Sciatic nerve (tissue), 2 donors: ENCODE measurements at regions not wholly inside any gene's neighbourhood (a gene's known extent, or its start where the extent isn't known, plus 50 kb on each side); places are given as distances from the start of the nearest gene placed in this dataset.
"Not testable (repeated sequence)": the region's sequence is repeated elsewhere in the genome, so short reads cannot be mapped to it uniquely, and the experiment has no call there.

Experiments used
- ATAC-seq: fragments of 200-7000 bp; cut with Tn5 transposase; one replicate; pipeline ENCODE4 v1.9.1; 2020; ENCODE audit warnings: mild to moderate bottlenecking, moderate library complexity
- DNase-seq: peaks from one replicate; pipeline ENCODE4 v3.0.0-alpha.2; 2020; ENCODE audit warnings: low spot score
- intact Hi-C: fragments of 100-400 bp; cut with DNase I; formaldehyde crosslinking; loops from one replicate; pipeline ENCODE4 v1.14.2; 2022
- donor health status: DM: no; HTN: no; CAD: no.
- donor health status: DM: no; HTN: no; CAD: no.

- ATAC-seq, result no peak
- intact Hi-C loops, result no loop called here
- DNase-seq, result no peak
Observed at GRCh38 chr12:75882421-75882820, 149.2 kb downstream of the PHLDA1 start.

DNA sequence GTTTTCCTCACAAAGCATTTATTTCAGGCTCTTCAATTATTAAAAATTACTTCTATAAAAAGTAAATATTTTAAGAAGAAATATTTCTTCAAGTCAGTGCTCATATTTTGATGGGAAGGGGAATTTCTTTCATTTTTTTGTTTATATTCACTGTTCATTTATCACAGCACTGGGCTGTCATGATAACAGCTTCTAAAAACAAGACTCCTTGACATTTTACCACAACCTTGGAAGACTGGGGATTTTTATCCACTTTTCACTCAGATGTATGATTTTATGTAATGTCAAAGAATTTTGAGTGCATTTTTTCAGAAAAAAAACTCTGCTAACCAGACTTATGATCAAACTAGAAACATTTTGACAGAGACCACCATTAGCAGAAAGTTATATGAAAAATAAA, 149.7 kb downstream of the PHLDA1 start:
- ATAC-seq (no peak), DNase-seq (no peak)

DNA sequence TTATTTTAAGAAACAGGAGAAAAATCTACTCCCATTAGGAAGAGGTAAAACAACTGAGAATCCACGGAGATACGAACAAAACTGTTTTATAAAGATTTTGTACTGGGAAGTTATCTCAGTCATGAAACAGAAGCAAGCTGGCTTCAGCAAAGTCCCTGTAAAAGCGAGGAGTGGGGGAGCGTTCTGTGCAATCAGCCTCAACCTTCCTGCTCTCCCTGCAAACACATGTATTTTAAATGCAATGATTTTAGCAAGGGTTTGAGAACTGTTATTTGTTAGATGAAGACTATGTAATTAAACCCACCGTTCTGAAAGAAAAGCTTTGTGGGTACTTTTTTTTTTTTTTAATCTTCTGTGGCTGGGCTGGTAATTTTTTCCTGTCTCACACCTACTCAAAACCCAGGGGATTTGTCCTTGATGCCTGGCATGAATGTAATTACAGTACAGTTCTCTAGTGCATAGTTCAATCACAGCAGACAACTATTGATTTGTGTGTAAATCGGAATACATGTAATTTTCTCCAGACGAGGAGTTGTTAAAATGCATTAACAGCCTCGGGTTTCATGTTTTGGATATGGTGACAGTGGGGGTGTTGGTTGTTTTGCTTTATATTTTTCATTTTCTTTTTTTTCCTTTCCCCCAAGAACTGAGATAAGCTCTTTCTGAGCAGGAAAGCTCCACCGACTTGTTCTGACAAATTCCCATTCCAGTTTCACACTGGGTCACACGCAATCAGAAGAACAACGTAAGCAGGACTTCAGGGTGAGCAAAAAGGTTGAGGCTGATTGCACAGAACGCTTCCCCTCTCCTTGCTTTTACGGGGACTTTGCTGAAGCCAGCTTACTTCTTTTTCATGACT, 153.6 kb downstream of the PHLDA1 start:
- ATAC-seq, result peak; percentile 80
- no peak for DNase-seq
- intact Hi-C loops, result no loop called here

More for the DNA sequence above, 149.7 kb downstream of the PHLDA1 start:
- intact Hi-C loops, result no loop called here

DNA sequence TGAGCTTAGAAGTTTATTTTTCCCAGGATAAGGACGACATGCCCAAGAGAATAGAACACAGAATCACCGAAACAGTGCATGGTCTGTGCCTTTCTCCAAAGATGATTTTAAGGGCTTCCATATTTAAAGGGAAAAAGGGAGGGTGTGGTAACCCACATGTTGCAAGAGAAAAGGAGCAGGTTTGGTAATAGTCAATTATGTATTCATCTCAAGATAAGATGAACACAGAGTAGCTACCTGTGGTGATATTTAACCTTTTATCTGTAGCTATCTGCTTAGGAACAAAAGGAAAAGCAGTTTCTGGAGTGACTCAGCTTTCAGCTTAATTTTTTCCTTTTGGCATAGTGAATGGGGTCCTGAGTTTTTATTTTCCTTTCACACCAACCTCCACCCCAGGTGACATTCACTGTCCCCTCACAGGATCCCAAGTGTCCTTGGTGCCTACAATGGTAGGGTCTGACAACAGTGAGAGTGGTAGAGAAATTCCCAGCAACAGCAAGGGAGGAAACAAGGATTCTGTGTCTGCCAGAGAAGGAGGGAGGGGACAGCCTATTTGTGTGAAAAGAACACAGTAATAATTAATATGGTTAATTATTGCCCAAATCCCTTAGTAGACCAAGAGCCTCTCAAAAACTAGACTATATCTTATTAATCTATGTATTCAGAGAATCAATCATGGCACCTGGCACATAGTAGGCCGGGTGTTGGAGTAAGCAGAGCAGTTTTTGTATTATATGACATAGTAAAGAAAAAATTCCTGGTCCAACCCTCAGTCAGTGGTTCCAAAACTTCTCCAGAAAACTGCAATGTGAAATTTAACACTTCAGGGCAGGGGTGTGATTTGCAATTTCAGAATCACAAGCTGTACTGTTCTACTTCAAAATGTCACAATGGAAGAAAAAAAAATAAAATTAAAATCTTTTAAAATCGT, 154.5 kb downstream of the PHLDA1 start:
- DNase-seq, result no peak
- ATAC-seq, result peak; percentile 25
- intact Hi-C loops, result no loop called here

DNA sequence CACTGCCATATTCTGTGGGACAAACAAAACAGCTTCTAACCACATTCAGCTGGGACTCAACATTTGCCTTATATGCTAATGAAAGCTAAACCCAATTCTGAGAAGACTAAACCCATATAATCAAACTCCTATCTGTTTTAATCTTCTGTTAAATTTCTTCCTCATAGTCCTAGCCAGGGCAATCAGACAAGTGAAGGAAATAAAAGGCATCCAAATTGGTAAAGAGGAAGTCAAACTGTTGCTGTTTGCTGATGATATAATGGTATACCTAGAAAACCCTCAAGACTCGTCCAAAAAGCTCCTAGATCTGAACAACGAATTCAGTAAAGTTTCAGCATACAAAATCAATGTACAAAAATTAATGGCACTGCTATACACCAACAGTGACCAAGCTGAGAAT, 157.1 kb downstream of the PHLDA1 start:
- ATAC-seq (no peak), DNase-seq (no peak)
- intact Hi-C loops, result no loop called here

GRCh38 chr12:75872762-75873161, 158.8 kb downstream of the PHLDA1 start:
- intact Hi-C loops, result no loop called here
- ATAC-seq (no peak), DNase-seq (no peak)

GRCh38 chr12:75870878-75871277, 160.7 kb downstream of the PHLDA1 start:
- no peak for ATAC-seq
- intact Hi-C loops, result no loop called here
- DNase-seq, result no peak

GRCh38 chr12:75868501-75868900, 163.1 kb downstream of the PHLDA1 start:
- intact Hi-C loops, result no loop called here
- ATAC-seq (no peak), DNase-seq (no peak)

DNA sequence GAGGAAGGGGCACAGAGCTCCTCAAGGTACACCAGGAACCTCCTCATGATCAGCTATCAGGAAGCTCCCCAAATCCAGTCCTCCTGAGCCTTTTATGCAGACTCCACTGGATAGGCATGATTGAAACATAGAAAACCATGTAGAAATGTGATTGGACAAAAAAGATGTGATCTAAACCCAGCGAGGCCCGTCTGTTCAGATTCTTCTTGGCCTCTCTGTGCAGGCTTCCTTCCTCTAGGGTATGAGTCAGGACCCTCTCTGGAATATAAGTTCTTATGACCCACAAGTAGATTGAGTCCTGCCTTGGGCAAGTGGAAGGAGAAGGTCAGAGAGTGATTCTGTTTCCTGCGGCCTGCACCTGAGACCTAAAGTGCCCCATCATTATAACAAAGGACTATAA, 166.3 kb downstream of the PHLDA1 start:
- intact Hi-C loops, result no loop called here
- no peak for ATAC-seq

GRCh38 chr12:75864161-75864560, 167.4 kb downstream of the PHLDA1 start:
- intact Hi-C loops, result no loop called here
- DNase-seq, result no peak
- peak; percentile 46 for ATAC-seq

More for the DNA sequence above, 166.3 kb downstream of the PHLDA1 start:
- no peak for DNase-seq

GRCh38 chr12:75863533-75863932, 168.0 kb downstream of the PHLDA1 start:
- ATAC-seq (no peak), DNase-seq (no peak)
- intact Hi-C loops, result no loop called here

DNA sequence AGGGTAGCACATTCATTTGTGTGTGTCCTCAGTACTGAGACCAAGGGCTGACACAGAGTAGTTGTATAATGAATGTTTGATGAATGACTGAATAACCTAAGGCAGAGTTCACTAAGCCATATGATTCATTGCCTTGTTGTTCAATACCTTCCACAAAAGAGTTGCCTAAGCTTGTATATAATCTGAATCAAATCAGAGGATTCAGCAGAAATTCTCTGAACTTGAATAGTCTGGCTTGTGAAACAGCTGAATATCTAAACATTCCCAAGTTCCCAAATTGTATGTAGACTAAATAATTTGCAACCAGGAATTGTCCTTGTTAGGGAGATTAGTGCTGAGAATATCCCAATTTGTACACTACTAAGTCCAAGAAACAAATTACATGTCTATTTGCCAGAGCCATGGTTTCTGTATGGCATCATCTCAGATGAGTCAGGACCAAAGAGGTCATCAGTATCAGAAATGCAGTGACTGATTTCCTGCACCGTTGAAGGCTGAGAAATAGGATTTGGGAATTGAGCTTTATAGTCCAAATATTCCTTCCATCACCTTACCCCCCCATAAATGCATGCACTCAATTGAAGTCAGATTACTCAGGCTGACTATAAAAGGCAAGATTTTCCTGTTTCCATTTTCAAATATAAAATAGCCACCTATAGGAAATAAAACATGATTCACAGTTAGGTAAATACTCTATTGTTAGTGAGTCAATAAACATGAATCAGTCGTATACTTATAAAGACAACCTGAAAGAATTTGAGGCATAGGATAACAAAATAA, 168.7 kb downstream of the PHLDA1 start:
- intact Hi-C loops, result no loop called here
- DNase-seq, result no peak
- ATAC-seq, result no peak

- ATAC-seq (no peak), DNase-seq (no peak)
- intact Hi-C loops, result no loop called here
Observed at GRCh38 chr12:75859868-75860267, 171.7 kb downstream of the PHLDA1 start.

- ATAC-seq (peak; percentile 76), DNase-seq (no peak)
- intact Hi-C loops, result no loop called here
Observed at GRCh38 chr12:75856235-75856634, 175.3 kb downstream of the PHLDA1 start.

GRCh38 chr12:75855360-75855759, 176.2 kb downstream of the PHLDA1 start:
- intact Hi-C loops, result no loop called here
- no peak for DNase-seq
- no peak for ATAC-seq

- DNase-seq, result no peak
- ATAC-seq, result peak; percentile 57
- intact Hi-C loops, result no loop called here
Observed at GRCh38 chr12:75854681-75855309, 176.8 kb downstream of the PHLDA1 start.

DNA sequence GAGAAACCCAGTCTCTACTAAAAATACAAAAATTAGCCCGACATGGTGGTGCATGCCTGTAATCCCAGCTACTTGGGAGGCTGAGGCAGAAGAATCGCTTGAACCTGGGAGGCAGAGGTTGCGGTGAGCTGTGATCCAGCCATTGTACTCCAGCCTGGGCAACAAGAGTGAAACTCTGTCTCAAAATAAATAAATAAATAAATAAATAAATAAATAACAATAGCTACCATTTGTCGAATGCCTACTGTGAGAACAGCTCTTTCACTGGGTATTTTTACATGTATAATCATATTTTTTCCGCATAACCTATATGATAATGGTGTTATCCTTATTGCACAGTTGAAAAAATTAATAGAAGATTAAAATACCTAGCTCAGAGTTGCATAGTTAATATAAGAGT, 177.4 kb downstream of the PHLDA1 start:
- intact Hi-C loops, DNase-seq, ATAC-seq: not testable (repeated sequence)

DNA sequence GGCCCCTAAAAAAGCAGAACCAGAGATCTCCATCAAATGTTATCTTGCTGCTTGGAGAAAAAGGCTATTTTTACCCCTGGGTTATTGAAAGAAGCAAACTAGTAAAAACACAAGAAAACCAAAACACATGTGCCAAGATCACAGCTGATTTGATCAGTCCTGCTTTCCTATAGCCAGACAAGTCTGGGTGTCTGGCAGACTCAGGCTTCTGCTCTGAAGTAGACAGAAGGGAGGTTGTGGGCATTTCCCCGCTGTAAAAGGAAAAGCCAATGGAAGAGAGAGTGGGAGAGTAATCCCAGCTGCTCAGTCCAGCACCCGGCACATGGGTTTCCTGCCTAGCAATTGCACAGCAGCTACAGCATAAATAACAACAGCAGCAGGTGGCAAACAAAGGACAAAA, 177.9 kb downstream of the PHLDA1 start:
- intact Hi-C loops, result no loop called here
- DNase-seq, result no peak
- ATAC-seq, result no peak

DNA sequence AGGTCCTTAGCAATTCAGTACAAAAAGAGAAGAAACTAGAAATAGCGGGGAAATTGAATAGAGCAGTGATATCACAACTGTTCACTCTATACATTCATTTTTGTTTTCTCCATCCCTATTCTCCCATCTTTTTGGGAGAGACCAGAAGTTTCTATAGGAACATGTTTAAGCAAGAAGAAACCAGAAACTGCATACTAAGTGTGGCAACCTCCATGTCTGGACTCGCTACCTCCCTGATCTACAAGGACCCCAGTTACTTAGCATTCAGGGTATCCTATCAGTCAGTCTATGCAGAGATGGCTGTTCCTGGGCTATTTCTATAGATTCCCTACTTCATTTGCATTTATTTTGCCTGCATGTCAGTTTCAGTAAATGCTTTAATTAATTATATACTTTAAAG, 178.6 kb downstream of the PHLDA1 start:
- no peak for DNase-seq
- no peak for ATAC-seq
- intact Hi-C loops, result no loop called here
